ENCODE measurements at regions not wholly inside any gene's neighbourhood (a gene's known extent, or its start where the extent isn't known, plus 50 kb on each side); places are given as distances from the start of the nearest gene placed in this dataset.
"Not testable (repeated sequence)": the region's sequence is repeated elsewhere in the genome, so short reads cannot be mapped to it uniquely, and the experiment has no call there.

- no peak for DNase-seq
These were observed 241.6 kb downstream of the CDK5RAP2 start for GRCh38 chr9:120338340-120338739.

DNA sequence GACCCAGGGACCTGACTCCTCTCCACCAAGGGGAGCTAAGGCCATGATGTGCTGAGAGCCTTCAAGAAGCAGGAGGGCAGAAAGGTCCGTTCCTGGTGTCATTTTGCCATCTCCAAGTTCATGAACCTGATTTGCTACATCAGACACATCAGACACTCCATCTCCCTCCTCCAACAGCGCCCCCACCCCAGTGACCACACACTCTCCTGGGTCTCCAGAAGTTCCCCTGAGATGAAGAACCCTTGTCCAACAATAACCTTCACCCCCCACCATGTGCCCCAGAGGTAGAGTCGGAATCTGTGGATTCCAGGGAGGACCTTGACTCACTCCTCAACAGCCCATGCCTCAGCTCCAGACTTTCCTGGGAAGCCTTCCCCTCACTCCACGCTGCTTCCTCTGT lies 242.8 kb downstream of the CDK5RAP2 start:
- DNase-seq = no peak

DNA sequence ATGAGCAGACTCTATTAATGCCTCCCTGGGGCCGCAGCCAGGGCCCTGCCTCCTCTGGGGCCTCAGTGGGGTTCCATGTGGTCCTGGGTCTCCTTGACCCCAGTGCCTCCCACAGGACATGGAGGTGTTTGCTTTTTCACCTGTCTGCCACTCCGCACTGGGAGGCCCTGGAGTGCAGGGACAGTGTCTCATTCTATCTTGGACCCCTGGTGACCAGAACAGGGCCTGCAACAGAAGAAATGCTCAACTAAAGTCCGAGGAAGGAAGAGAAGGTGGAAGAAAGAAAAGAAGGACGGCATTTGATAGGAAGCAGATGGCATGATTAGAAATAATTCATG lies 243.2 kb downstream of the CDK5RAP2 start:
- no peak for DNase-seq

DNA sequence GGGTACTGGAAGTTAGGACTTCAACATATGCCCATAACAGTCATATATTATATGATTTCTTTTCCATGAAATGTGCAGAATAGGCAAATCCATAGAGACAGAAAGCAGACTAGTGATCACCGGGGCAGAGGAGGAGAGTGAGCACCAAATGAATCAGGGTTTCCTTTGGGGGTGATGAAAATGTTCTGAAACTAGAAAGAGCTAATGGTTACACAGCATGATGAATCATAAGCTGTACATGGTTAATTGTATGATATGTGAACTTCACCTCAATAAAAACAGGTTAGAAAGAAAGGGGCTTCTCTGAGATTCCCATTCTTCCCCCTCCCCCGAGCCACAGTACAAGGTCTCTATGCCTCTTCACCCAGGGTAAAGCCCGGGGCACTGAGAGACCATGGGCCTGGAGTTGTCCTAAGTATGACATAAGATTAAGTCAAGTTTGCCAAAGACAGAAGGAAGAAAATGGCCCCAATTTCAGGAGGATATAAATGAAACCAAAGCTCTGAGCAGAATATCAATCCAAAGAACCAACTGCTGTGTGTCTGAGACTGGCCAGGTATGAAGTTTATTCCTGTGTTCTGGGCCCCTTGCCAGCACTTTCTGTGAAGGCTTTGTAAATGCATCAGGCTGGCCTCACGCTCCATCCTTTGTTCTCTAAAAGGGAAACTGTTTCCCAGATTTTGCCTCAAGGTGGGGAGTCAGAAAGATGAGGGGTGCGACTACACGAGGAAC lies 243.8 kb downstream of the CDK5RAP2 start:
- no peak for DNase-seq

DNA sequence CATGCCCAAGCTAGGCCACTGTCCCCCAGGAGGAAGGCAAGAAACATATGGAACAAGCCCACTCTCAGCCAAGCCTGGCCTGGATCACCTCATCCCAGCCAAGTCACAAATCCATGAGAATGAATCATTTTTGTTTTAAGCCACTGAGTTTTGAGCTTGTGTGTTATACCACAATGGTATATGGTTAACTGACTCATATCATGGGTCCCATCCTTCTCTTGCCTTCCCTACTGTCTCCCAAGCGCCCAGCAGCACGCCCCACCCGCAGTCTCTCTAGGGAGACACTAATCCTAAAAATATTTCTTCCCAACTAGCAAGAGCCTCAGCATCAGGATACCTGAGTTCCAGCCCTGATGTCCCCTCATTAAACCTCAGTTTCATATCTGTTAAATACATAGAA lies 248.1 kb downstream of the CDK5RAP2 start:
- no peak for DNase-seq

DNA sequence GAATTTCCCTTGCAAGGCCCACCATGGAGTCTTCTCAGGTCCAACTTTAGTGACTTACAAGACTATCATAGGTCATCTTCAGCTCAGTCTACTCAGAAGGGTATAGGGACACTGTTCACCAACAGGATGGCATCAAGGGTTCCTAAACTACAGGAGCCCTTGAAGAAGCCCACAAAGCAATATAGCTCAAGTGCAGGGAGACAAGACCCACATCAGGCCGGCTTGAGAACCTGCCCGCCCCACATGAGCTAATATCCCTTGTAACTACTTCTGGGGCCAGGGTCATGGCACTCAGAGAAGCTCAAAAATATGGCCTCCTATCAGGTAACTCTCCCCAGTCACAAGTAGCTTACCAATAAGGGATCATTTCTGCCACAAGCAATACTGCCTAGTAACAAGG lies 249.9 kb downstream of the CDK5RAP2 start:
- no peak for DNase-seq

GRCh38 chr9:120327322-120327721 lies 252.6 kb downstream of the CDK5RAP2 start:
- DNase-seq = no peak

- no peak for DNase-seq
These were observed 253.8 kb downstream of the CDK5RAP2 start for GRCh38 chr9:120326049-120326693.

DNA sequence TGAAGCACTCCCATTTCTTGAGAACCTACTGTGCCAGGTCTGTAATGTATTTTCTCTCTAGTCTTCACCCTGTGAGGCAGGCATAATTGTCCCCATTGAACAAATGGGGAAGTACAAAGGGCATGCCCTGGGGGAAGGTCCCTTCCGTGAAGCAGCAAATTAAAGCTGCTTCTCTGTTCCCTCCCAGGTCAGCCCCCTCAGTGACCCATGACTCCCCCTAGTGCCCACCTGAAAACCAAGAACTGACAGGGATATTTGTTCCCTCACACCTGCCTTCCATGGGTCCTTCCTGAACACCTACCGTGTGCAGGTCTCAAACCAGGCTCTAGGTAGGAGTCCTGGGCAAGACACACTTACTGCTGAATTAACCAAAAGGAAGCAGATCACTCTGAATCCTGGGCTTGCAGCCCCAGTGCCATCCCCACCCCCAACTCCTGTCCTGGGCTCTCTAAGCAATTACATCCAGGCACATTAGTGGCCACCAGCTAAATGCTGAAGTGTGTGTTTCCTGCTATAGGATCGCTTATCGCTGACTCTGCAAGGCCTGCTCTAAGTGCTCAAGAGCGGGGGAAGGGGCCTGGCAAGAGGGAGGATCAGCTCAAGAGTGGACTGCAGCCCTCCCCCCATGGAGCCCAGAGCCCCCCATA lies 254.8 kb downstream of the CDK5RAP2 start:
- no peak for DNase-seq

DNA sequence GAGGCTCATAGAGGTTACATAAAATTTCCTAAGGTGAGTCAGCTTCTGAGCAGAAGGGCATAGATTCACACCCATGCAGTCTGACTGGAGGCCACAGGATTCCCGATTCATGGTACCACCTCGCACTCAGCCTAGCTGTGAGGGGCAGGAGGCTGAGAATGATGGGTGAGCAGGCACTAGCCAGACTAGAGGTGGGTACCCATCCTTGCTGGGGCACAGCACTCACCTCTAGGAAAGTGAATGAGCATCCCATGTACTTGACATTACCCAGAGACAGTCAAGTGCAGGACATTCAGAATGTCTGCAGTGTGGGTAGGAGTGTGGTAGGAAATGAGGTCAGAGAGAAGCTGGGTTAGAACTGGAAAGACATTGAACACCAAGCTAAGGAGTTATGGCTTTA lies 255.5 kb downstream of the CDK5RAP2 start:
- no peak for DNase-seq

DNA sequence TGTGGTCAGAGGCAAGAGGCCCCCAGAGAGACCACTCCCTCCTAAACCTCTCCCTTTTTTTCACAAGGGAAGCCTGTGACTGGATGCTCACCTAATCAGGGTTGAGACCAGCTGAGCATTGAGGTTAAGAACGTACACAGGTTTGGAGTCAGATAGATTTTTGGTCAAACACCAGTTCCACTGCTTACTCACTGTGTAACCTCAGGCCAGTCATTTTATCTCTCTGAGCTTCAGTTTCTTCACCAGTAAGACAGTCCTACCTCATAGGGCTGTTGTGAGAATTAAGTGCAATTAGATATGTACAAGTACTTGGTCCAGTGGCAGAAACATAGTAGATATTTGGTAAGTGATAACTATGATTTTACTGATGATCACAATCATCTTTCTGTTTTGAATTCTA lies 256.8 kb downstream of the CDK5RAP2 start:
- DNase-seq = no peak

DNA sequence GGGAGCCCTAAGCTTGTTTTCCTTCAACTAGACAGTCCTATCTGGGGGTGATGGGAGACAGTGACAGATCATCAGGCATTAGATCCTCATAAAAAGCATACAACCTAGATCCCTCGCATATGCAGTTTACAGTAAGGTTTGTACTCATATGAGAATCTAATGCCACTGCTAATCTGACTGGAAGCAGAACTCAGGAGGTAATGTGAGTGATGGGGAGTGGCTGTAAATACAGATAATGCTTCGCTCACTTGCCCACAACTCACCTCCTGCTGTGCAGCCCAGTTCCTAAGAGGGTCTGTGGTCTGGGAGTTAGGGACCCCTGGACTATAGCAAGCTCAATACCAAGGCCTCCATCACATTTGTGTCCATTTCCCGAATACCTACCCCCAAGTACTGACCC lies 260.5 kb downstream of the CDK5RAP2 start:
- no peak for DNase-seq

- DNase-seq = no peak
These were observed 264.8 kb downstream of the CDK5RAP2 start for GRCh38 chr9:120315154-120315553.

- no peak for DNase-seq
These were observed 267.9 kb downstream of the CDK5RAP2 start for GRCh38 chr9:120312031-120312430.

GRCh38 chr9:120310035-120310434 lies 269.9 kb downstream of the CDK5RAP2 start:
- no peak for DNase-seq

- DNase-seq = no peak
These were observed 271.5 kb downstream of the CDK5RAP2 start for GRCh38 chr9:120308495-120308894.

GRCh38 chr9:120307599-120307998 lies 272.4 kb downstream of the CDK5RAP2 start:
- no peak for DNase-seq

GRCh38 chr9:120306561-120306960 lies 273.4 kb downstream of the CDK5RAP2 start:
- DNase-seq = no peak

- no peak for DNase-seq
These were observed 273.9 kb downstream of the CDK5RAP2 start for GRCh38 chr9:120306088-120306487.

DNA sequence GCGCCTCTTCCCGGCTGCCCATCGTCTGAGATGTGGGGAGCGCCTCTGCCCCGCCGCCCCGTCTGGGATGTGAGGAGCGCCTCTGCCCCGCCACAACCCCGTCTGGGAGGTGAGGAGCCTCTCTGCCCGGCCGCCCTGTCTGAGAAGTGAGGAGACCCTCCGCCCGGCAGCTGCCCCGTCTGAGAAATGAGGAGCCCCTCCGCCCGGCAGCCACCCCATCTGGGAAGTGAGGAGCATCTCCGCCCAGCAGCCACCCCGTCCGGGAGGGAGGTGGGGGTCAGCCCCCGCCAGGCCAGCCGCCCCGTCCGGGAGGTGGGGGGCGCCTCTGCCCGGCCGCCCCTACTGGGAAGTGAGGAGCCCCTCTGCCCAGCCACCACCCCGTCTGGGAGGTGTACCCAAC lies 275.1 kb downstream of the CDK5RAP2 start:
- not testable (repeated sequence) for DNase-seq

GRCh38 chr9:120303519-120303918 lies 276.4 kb downstream of the CDK5RAP2 start:
- no peak for DNase-seq

DNA sequence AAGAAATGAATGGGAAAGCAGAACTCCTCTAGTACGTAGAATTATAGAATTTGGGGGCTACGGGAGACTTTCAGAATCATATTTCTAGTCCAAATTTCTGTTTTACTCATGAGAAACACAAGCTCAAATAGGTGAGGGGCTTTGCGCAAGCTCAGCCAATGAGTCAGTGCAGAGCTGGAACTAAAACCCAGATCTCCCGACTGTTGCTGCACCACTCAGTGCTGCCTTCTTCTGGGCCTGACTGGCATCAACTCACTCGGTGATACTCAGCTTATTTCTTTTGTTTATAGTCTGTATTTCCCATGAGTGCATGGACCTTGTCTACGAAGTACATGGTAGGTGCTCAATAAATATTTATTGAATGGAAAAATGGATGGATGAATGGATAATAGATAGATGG lies 280.2 kb downstream of the CDK5RAP2 start:
- no peak for DNase-seq

DNA sequence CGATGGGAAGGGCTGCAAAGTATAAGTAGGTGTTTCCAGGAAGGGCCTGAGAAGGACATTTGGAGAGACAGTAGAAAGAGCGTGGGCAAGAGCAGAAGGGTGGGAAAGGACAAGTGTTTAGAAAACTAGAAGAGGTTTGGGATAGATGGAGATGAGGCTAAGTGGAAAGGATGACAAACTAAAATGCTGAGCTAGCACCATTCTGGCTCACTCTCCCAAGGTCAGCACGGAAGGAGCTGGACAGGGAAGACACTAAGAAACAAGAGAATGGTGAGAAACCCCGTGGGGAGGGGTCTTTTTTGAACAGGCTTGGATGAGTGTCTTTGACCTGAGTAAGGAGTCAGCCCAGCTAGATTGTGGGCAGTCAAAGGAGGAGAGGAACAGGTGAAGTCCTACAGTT lies 286.0 kb downstream of the CDK5RAP2 start:
- no peak for DNase-seq

GRCh38 chr9:120292606-120293005 lies 287.4 kb downstream of the CDK5RAP2 start:
- no peak for DNase-seq

All from activated CD8-positive, alpha-beta memory T cell treated with anti-CD3 and anti-CD28 coated beads, Interleukin-2, amount 50 U/mL, for 4 hours (primary cell).